ENCODE measurements at regions not wholly inside any gene's neighbourhood (a gene's known extent, or its start where the extent isn't known, plus 50 kb on each side); places are given as distances from the start of the nearest gene placed in this dataset.

GRCh38 chr2:16561676-16562075 is 104.0 kb downstream of the CYRIA start:
- no peak for DNase-seq

DNA sequence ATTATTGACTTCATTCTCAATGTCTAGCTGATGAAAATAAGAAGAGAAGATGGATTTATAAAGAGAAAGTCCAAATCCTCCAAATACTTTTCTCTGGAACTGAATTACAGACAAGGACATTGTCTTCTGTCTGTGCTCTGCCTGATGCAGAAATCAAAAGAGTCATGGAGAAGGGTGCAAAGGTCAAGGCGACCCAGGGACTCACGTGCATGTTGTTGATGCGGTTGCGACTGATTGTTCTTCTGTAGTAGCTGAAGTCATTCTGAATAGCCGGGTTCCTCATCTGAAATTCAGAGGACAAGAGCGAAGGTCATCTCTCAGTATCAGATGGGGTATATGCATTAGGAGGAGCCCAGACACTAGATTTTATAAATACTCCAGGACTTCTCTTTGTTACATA is 104.4 kb downstream of the CYRIA start:
- DNase-seq = no peak

- no peak for DNase-seq
Measured at GRCh38 chr2:16559278-16560067, 106.2 kb downstream of the CYRIA start.

DNA sequence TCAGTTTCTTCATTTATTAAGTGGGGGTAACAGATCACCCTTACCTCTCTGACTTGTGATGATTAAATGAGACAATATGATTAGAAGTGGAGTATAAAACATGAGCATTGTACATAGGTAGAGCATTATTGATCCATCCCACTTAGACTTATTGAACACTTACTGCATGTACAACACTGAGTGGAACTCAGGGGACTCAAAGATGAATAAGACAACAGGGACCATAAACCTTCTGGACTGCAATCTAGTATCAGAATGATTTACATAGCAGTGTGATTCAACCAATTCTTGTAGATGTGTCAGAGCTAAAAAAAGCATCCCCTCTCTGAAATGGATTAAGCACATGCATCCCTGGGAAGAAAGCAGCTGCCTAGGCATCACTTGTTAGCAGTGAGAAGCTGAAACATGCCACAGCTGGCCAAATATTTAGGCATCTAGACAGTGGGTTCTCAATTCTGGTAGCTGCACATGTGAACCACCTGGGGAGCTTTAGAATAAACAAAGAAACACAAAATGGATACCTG is 111.5 kb downstream of the CYRIA start:
- no peak for DNase-seq

GRCh38 chr2:16553226-16553625 is 112.4 kb downstream of the CYRIA start:
- no peak for DNase-seq

GRCh38 chr2:16552202-16552601 is 113.4 kb downstream of the CYRIA start:
- no peak for DNase-seq

DNA sequence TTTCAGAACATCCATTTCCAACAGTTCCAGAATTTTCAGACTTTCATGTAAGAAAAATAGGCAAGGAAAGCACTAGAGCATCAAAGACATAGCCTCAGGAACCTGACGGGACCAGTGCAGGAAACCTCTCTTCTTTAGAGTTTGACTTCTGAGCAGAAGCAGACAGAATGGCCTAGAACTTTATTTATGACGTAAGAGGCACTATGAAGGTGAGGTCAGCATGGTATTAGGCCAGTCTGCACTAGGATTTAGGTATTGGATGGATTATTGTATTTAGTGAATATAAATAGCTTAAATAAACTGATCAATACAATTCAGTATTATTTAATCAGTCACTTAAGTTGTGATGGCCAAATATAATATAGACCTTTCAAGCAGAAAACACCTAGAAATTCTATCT is 117.6 kb downstream of the CYRIA start:
- DNase-seq = no peak

- DNase-seq = no peak
Measured at GRCh38 chr2:16546128-16546754, 119.4 kb downstream of the CYRIA start.

GRCh38 chr2:16538707-16539106 is 126.9 kb downstream of the CYRIA start:
- no peak for DNase-seq

GRCh38 chr2:16537347-16537746 is 128.3 kb downstream of the CYRIA start:
- DNase-seq = no peak

- no peak for DNase-seq
Measured at GRCh38 chr2:16526193-16526592, 139.4 kb downstream of the CYRIA start.

- DNase-seq = no peak
Measured at GRCh38 chr2:16525265-16525887, 140.3 kb downstream of the CYRIA start.

- DNase-seq = no peak
Measured at GRCh38 chr2:16523711-16524110, 141.9 kb downstream of the CYRIA start.

- no peak for DNase-seq
Measured at GRCh38 chr2:16522031-16522831, 143.4 kb downstream of the CYRIA start.

DNA sequence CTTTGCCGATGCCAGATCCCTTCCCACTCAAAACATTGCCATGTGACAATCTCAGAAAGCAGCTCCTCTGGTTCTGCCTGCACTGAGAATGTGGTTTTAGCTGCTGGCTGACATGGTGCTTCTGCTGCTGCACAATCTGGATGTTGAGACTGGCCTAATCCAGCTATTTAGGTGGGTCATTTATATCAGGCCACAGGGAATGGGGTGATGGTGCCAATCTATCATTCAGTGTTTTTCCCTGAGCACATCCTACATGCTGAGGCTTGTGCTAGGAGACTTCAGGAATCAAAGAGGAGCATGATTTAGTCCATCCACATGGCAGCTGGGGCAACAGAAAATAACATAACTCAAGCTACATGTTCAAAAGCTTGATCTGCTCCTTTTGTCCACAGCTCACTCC is 144.7 kb downstream of the CYRIA start:
- no peak for DNase-seq

- DNase-seq = no peak
Measured at GRCh38 chr2:16515696-16516095, 149.9 kb downstream of the CYRIA start.

DNA sequence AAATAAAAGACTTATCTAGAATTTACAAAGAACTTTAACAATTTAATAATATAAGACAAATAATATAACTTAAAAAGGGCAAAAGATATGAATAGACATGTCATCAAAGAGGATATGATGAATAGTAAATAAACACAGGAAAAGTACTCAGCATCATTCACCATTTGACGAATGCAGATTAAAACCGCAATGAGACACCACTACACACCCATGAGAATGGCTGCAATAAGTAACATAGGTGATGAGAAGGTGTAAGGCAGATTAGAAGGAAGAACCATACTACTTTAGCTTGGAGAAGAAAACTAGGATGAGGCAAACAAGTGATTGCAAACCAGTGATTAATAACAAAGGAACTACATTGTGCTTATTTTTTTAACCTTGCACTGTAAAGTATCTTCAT is 152.0 kb downstream of the CYRIA start:
- no peak for DNase-seq

DNA sequence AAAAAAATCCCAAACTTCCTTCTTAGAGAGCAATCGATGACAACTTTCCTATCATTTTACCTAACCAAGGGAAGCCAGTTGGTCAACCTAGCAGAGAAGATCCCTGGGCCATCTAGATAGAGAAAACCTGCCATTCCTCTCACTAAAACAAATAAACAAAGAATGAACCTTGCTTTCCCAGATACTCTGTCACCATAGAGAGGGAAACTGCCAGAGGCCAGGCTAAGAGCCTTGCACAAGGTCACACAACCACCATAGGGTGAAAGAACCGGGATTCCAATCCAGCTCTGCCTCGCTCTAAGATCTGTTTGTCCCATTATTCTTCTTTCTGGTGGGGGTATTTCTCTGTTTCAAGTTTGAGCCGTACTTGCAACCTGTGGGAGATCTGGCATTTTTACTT is 154.6 kb downstream of the CYRIA start:
- no peak for DNase-seq

DNA sequence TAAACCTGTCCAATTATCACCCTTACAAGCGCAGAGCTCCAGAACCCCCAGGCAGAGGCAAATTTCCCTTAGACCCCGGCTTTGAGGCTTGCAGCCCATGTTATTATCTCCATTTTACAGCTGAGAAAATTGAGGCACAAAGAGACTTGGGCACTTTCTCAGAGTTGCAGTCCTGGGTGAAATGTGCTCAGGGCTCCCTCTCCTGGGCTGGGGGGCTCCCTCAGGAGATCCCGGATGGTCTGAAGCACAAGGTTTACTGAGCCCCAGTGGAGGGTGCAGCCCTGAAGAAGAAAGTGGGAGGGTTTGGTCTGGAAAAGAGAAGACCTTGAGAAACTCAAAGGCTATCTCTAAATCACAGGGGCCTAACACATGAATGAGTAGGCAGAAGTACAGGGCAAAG is 156.6 kb downstream of the CYRIA start:
- no peak for DNase-seq

DNA sequence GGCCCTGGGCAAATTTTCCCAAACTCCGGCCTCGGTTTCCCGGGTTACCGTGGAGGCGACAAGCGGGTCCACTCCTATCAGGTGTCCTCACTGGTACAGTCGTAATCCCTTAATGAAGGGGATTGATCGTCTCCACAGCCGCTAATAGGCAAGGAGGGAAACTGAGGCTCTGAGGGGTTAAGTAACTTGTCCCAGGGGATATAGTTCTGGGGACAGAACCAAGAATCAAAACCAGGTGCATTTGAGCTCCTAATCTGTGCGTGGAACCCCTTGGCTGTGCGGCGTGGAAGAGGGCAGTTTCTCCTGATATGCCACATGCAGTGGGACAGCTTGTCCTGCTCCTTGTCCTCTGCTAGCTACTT is 157.2 kb downstream of the CYRIA start:
- no peak for DNase-seq

DNA sequence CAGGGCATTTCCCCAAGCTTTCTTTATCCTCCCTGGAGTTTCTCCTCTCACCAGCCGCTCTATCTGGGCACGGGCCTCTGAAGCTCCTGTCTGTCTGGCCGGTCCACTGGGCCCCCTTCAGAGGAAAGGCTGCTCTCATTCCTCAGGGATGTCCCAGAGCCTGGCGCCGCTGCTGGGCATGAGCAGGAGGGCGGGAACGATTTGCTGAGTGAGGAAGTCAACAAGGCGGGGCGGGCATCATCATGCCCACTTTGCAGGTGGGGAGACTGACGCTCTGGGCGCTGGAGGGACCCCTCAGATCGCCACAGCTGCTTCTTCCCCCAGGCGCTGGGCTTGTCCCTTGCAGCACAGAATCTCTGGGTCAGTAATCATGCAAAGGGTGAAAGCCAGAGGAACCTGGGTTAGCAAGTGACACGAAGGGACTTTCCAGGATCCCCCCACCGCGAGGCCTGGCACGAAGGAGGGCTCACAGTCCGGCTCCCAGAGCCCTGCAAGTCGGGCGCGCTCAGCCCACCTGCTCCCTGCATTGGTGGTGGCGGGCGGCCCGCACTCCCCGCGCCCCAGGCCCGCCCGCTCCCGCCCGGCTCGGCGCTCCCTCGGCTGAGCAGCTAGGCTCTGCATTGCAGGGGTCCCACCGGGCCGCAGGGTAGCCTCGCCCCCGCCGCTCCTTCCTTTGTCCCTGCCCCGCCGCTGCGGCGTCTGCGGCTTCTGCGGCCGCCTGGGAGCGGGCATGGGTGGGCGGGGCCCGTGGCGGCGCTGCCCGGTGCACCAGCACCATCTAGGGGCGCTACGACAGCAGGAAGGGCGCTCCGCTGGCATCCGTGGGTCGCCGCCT is 157.8 kb downstream of the CYRIA start:
- no peak for DNase-seq

DNA sequence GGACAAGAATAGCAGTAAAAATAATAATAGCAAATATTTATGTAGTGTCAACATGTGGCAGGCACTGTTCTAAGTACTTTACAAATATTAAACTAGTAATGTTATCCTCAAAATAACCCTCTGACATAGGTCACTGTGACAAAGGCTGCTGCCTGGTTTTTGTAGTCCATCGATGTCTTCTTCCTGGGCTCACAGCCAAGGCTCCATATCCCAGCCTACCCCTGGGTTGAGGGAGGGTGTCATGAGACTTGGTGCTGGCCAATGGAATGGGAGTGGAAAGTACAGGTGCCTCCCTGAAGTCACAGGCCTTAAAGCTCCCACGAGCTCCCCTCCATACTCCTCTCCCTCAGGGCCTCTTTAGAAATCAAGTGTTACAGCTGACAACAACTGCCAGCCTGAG is 159.3 kb downstream of the CYRIA start:
- DNase-seq = no peak

Measured in activated CD4-positive, alpha-beta T cell treated with anti-CD3 and anti-CD28 coated beads for 4 hours (primary cell).